MM.1S (cell line): ENCODE measurements at regions not wholly inside any gene's neighbourhood (a gene's known extent, or its start where the extent isn't known, plus 50 kb on each side); places are given as distances from the start of the nearest gene placed in this dataset.

Experiments used
- DNase-seq: peaks from one replicate; pipeline ENCODE4 v3.0.0-alpha.2; 2015
- H2AFZ ChIP-seq: fragments of 300-600 bp; sonication (generic); 2 replicates; pipeline ENCODE4 v1.6.0; 2016; ENCODE audit warnings: antibody characterized with exemption, low read length
- H3F3A ChIP-seq: fragments of 300-600 bp; sonication (generic); 2 replicates; pipeline ENCODE4 v1.6.1; 2016; ENCODE audit warnings: mild to moderate bottlenecking, antibody characterized with exemption, low read length, moderate library complexity, mixed read lengths; ENCODE audit not compliant: insufficient read depth
- H3K27ac ChIP-seq: fragments of 300-600 bp; sonication (generic); 2 replicates; pipeline ENCODE4 v1.5.1; 2016; ENCODE audit warnings: mild to moderate bottlenecking, low read length
- H3K27me3 ChIP-seq: fragments of 300-600 bp; sonication (generic); replicated peaks from 2 replicates; pipeline ENCODE4 v1.6.0; 2016; ENCODE audit warnings: low read length; ENCODE audit not compliant: insufficient read depth
- H3K36me3 ChIP-seq: fragments of 300-600 bp; sonication (generic); replicated peaks from 2 replicates; pipeline ENCODE4 v1.6.1; 2016; ENCODE audit warnings: mild to moderate bottlenecking, low read length, mixed read lengths; ENCODE audit not compliant: insufficient read depth
- H3K4me1 ChIP-seq: fragments of 300-600 bp; sonication (generic); 2 replicates; pipeline ENCODE4 v1.6.1; 2016; ENCODE audit warnings: low read length, mixed read lengths
- H3K4me2 ChIP-seq: fragments of 300-600 bp; sonication (generic); 2 replicates; pipeline ENCODE4 v1.6.0; 2016; ENCODE audit warnings: low read depth, low read length
- H3K4me3 ChIP-seq: fragments of 300-600 bp; sonication (generic); 2 replicates; pipeline ENCODE4 v1.5.1; 2016; ENCODE audit warnings: low read length, mixed read lengths
- H3K79me2 ChIP-seq: fragments of 300-600 bp; sonication (generic); 2 replicates; pipeline ENCODE4 v1.6.1; 2016; ENCODE audit warnings: mixed run types, low read length, mixed read lengths
- H3K9ac ChIP-seq: fragments of 300-600 bp; sonication (generic); 2 replicates; pipeline ENCODE4 v1.6.1; 2016; ENCODE audit warnings: low read length, mixed read lengths
- H3K9me2 ChIP-seq: fragments of 300-600 bp; sonication (generic); replicated peaks from 2 replicates; pipeline ENCODE4 v1.6.1; 2016; ENCODE audit warnings: mild to moderate bottlenecking, low read length, mixed read lengths; ENCODE audit not compliant: insufficient read depth
- H3K9me3 ChIP-seq: fragments of 300-600 bp; sonication (generic); replicated peaks from 2 replicates; pipeline ENCODE4 v1.6.1; 2016; ENCODE audit warnings: mild to moderate bottlenecking, low read length, mixed read lengths; ENCODE audit not compliant: insufficient read depth
- H4K20me1 ChIP-seq: fragments of 300-600 bp; sonication (generic); 2 replicates; pipeline ENCODE4 v1.6.1; 2016; ENCODE audit warnings: mild to moderate bottlenecking, low read length, moderate library complexity, mixed read lengths; ENCODE audit not compliant: insufficient read depth
- EZH2 ChIP-seq: fragments of 300-600 bp; sonication (generic); optimal IDR thresholded peaks from 2 replicates; pipeline ENCODE3; 2017; ENCODE audit warnings: low read depth, mild to moderate bottlenecking, antibody characterized with exemption, low read length, mixed read lengths
- EZH2phosphoT487 ChIP-seq: fragments of 300-600 bp; sonication (generic); IDR thresholded peaks from 2 replicates; pipeline ENCODE4 v1.6.1; 2018; ENCODE audit warnings: antibody characterized with exemption, low read length
- TF ChIP-seq, protein P1 (sequence below): fragments of 300-600 bp; sonication (generic); IDR thresholded peaks from 2 replicates; pipeline ENCODE4 v1.5.1; 2016; ENCODE audit warnings: antibody characterized with exemption, low read length, mixed read lengths

DNA sequence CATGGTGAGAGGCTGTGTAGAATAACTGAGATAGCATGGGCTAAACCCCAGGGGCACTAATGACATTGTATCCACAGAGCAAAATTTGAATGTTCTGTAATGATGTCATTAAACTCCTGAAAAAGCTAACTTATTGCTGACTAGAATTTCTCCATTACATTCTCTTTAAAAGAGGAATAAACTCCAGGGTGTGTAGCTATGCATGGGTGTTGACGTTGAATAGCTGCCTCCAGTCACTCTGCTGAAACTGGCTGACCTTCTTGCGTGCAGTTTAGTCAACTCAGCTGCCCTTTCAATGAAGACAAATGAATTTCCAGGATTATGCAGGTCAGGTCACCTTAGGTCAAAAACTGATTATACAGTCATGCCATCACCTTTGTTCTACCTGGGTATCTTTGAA is 617.5 kb upstream of the WWC1 start:
- H2AFZ ChIP-seq: no peak overlapping the region

DNA sequence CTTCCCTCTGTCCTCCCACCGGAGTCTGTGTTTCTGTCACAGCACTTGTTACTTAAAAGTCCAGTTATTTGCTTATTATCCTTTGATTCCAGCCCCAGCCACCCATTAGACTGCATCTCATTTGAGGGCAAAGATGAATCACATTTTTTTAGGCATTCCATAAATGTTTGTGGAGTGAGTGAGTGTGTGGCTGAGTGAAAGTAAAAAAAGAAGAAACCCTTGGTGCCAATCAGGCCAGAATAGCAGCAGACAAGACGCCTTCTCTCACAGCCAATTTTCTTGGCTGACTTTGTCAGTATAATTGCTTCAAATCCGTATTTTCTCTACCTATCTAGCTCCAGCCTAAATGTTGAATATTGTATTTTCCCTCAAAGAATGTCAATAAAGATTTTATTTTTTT is 613.0 kb upstream of the WWC1 start:
- no peaks in the 10 kb centered on the region for H3K36me3 ChIP-seq
- H3K9me2 ChIP-seq: no peaks in the 10 kb centered on the region
- H3K4me2 ChIP-seq: no peak overlapping the region
- no peak overlapping the region for H3K27ac ChIP-seq
- no peak overlapping the region for H3K9ac ChIP-seq
- H3F3A ChIP-seq: no peaks in the 10 kb centered on the region
- H4K20me1 ChIP-seq: no peaks in the 10 kb centered on the region
- no peaks in the 10 kb centered on the region for H3K79me2 ChIP-seq
- no peaks in the 10 kb centered on the region for H3K9me3 ChIP-seq
- no peak overlapping the region for H2AFZ ChIP-seq
- no peak overlapping the region for H3K4me3 ChIP-seq
- no peak for DNase-seq
- no peaks in the 10 kb centered on the region for H3K27me3 ChIP-seq
- TF ChIP-seq, protein P1, sequence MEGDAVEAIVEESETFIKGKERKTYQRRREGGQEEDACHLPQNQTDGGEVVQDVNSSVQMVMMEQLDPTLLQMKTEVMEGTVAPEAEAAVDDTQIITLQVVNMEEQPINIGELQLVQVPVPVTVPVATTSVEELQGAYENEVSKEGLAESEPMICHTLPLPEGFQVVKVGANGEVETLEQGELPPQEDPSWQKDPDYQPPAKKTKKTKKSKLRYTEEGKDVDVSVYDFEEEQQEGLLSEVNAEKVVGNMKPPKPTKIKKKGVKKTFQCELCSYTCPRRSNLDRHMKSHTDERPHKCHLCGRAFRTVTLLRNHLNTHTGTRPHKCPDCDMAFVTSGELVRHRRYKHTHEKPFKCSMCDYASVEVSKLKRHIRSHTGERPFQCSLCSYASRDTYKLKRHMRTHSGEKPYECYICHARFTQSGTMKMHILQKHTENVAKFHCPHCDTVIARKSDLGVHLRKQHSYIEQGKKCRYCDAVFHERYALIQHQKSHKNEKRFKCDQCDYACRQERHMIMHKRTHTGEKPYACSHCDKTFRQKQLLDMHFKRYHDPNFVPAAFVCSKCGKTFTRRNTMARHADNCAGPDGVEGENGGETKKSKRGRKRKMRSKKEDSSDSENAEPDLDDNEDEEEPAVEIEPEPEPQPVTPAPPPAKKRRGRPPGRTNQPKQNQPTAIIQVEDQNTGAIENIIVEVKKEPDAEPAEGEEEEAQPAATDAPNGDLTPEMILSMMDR: no peak
- TF ChIP-seq EZH2phosphoT487: no peak
- TF ChIP-seq EZH2: no peak
- no peaks in the 10 kb centered on the region for H3K4me1 ChIP-seq

More for the DNA sequence above, 617.5 kb upstream of the WWC1 start:
- Histone ChIP-seq H3K9me2 (no peaks in the 10 kb centered on the region), H3K9me3 (no peaks in the 10 kb centered on the region), H3K36me3 (no peaks in the 10 kb centered on the region), H3K27ac (no peak overlapping the region), H3K4me2 (no peak overlapping the region), H3K9ac (no peak overlapping the region), H3K27me3 (no peaks in the 10 kb centered on the region), H3K79me2 (no peaks in the 10 kb centered on the region), H3F3A (no peaks in the 10 kb centered on the region), H4K20me1 (no peaks in the 10 kb centered on the region), H3K4me1 (no peaks in the 10 kb centered on the region), H3K4me3 (no peak overlapping the region)
- no peak for DNase-seq
- TF ChIP-seq EZH2: no peak
- no peak for TF ChIP-seq EZH2phosphoT487
- TF ChIP-seq, protein P1: no peak

DNA sequence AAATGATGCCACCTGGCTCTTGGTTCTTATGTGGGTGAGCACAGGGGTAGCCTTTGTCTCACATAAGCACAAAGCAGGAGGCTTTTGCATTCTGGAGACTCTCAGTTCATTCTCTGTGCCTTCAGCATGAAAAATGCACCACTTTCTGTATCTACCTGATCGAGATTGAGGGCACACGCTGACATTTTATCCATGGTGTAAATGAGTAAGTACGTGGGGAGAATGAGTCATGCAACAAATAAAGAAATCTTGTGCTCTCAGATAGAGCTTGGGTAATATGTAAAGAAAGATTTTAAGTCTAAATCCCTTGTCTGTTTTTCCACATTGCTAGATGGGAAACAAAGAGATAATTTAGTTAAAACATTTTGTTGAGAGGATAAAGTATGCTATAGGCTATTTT is 607.2 kb upstream of the WWC1 start:
- Histone ChIP-seq H2AFZ (no peak overlapping the region), H3K9me2 (no peaks in the 10 kb centered on the region), H3K4me1 (peaks cover 8% of the 10 kb centered on the region; the same call in 1 of the 2 replicates), H3K36me3 (no peaks in the 10 kb centered on the region), H3K27me3 (no peaks in the 10 kb centered on the region), H3K79me2 (no peaks in the 10 kb centered on the region), H3K27ac (no peak overlapping the region), H3K9me3 (no peaks in the 10 kb centered on the region), H4K20me1 (no peaks in the 10 kb centered on the region), H3K4me3 (no peak overlapping the region), H3K4me2 (no peak overlapping the region), H3F3A (no peaks in the 10 kb centered on the region), H3K9ac (no peak overlapping the region)
- DNase-seq: no peak
- TF ChIP-seq EZH2: no peak
- TF ChIP-seq, protein P1: no peak
- TF ChIP-seq EZH2phosphoT487: no peak
